Mononuclear cell (primary cell): ENCODE measurements at regions not wholly inside any gene's neighbourhood (a gene's known extent, or its start where the extent isn't known, plus 50 kb on each side); places are given as distances from the start of the nearest gene placed in this dataset.
"Not testable (repeated sequence)": the region's sequence is repeated elsewhere in the genome, so short reads cannot be mapped to it uniquely, and the experiment has no call there.

ENCODE experiments used
- H3K27me3 ChIP-seq: 2 replicates; pipeline ENCODE4 v1.6.0; 2011; ENCODE audit warnings: low read length, control low read depth; ENCODE audit not compliant: insufficient read depth
- H3K4me1 ChIP-seq: 2 replicates; pipeline ENCODE4 v1.5.1; 2011; ENCODE audit warnings: mild to moderate bottlenecking, low read length, control low read depth; ENCODE audit not compliant: insufficient read depth
- H3K4me3 ChIP-seq: 2 replicates; pipeline ENCODE4 v1.5.1; 2011; ENCODE audit warnings: mild to moderate bottlenecking, low read length, moderate library complexity
- H3K9me3 ChIP-seq: 2 replicates; pipeline ENCODE4 v1.5.1; 2011; ENCODE audit warnings: low read depth, mild to moderate bottlenecking, control low read depth, low read length

DNA sequence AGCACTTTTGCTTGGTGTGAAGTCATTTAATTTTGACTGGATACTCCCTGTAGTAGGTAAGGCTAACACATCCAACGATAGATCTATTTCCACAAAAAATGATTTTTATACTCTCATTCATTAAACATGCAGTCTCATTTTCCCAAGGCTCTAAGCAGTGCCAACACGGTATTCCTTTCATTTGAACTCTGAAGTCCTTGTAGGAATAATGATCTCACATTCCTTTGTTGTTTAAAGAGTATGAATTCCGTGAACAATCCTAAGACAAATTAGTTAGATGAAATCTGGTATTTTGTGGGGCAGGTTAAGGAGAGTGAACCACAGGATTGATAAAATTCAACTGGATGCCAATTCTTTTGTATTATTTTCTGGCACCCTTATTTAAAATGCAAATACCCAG, 66.6 kb downstream of the LACC1 start:
- Histone ChIP-seq H3K4me3 (no peak overlapping the region), H3K27me3 (peaks cover 22% of the 10 kb centered on the region), H3K4me1 (no peaks in the 10 kb centered on the region), H3K9me3 (peaks cover 6% of the 10 kb centered on the region)

DNA sequence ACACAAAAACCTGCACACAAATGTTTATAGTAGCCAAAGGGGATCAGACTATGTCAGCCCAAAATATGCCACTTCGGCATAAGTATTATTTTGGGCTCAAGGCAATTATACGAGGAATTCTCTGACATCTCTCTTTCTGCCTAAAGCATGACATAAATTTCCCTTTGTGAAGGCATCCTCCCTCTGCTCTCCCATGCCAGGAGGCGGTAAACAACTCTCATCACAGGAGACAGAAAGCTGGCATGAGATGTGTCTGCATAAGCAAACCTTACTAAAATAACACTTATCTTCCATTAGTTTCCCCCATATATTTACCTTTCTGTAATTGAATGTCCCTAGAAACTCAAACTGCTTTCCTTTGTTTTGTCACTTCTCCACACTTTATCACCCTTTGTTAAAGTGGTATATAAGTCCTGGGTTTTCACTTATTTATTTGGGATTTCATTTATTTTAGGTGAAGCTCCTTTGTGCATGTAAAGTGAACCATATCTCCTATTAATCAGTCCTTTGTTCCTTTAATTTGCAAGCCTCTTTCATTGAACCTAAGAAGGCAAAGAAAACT, 68.3 kb downstream of the LACC1 start:
- Histone ChIP-seq H3K4me1 (no peaks in the 10 kb centered on the region), H3K9me3 (peaks cover 6% of the 10 kb centered on the region), H3K27me3 (peaks cover 16% of the 10 kb centered on the region), H3K4me3 (no peak overlapping the region)

DNA sequence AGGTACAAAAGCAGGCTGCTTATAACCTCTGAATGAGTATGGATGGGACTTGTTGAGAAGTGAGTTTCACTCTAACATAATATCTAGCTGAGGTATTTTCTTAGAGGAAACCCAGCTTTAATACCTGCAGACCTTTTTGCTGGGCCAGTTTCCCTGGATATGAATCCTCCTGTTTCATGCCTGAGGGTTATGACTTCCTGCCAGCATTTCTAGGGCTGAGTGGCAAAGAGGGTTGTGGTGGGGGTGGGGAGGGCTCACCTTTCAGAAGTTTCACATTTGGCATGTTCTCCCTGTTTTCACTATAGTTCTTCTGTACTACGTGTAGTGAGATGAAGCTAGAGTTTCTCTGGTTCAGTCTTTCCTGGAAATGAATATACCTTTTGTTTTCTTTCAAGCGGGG, 73.7 kb downstream of the LACC1 start:
- no peaks in the 10 kb centered on the region for H3K9me3 ChIP-seq
- H3K4me1 ChIP-seq = no peaks in the 10 kb centered on the region
- H3K27me3 ChIP-seq = peaks cover 20% of the 10 kb centered on the region
- H3K4me3 ChIP-seq = no peak overlapping the region

DNA sequence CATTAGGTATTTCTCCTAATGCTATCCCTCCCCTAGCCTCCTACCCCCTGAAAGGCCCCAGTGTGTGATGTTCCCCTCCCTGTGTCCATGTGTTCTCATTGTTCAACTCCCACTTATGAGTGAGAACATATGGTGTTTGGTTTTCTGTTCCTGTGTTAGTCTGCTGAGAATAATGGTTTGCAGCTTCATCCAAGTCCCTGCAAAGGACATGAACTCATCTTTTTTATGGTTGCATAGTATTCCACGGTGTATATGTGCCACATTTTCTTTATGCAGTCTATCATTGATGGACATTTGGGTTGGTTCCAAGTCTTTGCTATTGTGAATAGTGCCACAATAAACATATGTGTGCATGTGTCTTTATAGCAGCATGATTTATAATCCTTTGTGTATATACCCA, 77.3 kb downstream of the LACC1 start:
- H3K4me1 ChIP-seq = not testable (repeated sequence)

DNA sequence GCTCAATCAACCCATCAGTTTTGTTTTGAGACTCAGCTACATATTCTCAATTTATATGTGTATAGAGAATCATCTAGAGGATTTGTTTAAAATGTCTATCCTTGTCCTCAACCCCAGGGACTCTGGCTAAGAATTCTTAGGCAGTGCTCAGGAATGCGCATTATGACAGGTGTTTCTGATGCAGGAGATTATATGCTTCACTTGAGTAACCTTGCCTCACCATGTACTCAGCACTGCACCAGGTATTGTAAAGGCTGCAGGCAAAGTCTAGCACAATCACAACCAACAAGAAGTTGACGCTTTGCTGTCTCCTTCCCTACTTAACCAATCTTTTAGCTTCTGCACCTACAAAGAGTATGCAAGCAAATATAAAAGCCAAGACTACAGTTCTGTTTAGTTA, 79.6 kb downstream of the LACC1 start:
- Histone ChIP-seq H3K4me1 (no peaks in the 10 kb centered on the region), H3K4me3 (no peak overlapping the region), H3K27me3 (peaks cover 6% of the 10 kb centered on the region), H3K9me3 (no peaks in the 10 kb centered on the region)

More for the DNA sequence above, 77.3 kb downstream of the LACC1 start:
- H3K27me3 ChIP-seq = peaks cover 15% of the 10 kb centered on the region
- not testable (repeated sequence) for H3K4me3 ChIP-seq, H3K9me3 ChIP-seq

DNA sequence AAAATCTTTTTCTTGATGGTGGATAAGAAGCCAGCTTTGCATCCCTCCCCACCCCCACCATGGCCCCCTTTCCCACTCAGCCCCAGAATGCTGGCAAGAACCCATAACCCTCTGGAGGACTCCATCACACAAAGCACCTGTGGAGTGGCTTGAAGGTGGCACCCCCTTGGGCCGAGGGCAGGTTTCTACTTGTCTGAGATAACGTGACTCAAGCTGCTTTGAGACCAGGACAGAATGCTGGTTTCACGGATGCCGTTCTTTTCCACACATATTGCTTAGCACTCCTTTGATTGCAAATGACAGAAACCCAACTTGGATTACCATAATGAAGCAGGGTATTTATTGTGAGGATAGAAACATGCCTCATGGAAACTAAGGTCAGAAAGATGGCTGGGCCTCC, 82.2 kb downstream of the LACC1 start:
- H3K4me1 ChIP-seq = no peaks in the 10 kb centered on the region
- no peaks in the 10 kb centered on the region for H3K9me3 ChIP-seq
- H3K27me3 ChIP-seq = peaks cover 6% of the 10 kb centered on the region
- no peak overlapping the region for H3K4me3 ChIP-seq

DNA sequence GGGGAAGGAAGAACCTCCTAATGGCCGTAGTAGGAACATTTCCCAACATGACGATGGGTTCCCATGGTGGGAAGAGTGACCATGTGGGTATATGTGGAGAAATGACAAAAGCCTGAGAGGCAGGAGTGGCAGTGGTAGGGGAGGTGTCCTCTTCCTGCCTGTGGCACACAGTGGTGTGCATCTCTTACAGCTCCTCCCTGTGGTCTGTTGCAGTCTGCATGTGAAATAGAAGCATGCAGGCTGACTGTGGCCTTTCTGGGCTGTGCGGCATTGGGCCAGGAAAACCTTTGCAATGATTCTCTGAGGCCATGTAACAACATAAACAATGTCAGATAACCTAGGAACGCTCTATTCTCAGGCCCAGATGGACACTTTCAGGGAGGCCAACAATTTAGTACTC, 84.0 kb downstream of the LACC1 start:
- Histone ChIP-seq H3K9me3 (no peaks in the 10 kb centered on the region), H3K27me3 (peaks cover under 1% of the 10 kb centered on the region), H3K4me3 (no peak overlapping the region), H3K4me1 (no peaks in the 10 kb centered on the region)

DNA sequence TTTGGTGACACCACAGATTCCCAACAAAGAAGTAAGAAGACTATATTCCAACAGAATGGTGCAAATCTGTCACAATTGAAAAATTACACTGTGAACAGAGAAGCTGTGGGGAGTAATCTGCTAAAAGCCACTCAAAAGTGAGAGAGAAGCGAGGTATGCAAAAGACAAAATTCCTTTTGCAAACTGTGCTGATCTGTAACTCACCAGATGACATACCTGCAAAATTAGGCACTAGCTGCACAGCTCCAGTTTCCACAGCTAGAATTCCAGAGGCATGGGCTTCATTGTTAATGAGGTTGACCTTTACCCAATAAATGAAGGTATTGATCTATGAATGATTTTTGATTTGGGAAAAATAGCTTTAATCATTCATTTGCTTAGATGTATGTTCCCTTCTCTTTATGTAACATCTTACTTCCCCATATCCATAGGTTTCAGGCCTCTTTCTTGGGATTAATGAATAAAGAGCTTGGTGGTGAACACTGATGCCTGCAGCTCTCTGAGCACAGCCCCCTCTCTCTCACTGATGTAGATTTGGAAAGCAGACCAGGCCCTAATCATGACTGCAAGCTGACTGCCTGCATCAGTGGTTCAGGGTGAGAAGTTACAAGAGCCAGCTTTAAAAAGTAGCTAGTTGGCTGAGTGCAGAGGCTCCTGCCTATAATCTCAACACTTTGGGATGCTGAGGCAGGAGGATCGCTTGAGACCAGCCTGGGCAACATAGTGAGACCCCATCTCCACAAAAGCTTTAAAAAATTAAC, 85.2 kb downstream of the LACC1 start:
- Histone ChIP-seq H3K4me1 (no peaks in the 10 kb centered on the region), H3K27me3 (no peaks in the 10 kb centered on the region), H3K4me3 (no peak overlapping the region), H3K9me3 (no peaks in the 10 kb centered on the region)

DNA sequence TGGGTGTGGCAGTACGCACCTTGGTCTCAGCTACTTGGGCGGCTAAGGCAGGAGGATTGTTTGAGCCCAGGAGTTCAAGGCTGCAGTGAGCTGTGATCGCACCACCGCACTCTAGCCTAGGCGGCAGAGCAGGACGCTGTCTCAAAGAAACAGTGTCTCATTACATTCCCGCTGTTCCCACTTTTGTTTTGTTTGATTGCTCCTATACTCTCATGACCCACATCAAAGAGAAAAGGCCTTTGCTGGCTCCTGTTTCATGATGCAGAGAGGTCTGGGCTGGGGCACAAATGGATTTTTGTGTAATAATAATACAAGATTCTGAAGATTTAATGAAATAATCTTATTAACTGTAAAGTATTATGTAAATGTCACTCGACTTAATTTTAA, 85.7 kb downstream of the LACC1 start:
- Histone ChIP-seq H3K9me3 (no peaks in the 10 kb centered on the region), H3K4me3 (no peak overlapping the region)

DNA sequence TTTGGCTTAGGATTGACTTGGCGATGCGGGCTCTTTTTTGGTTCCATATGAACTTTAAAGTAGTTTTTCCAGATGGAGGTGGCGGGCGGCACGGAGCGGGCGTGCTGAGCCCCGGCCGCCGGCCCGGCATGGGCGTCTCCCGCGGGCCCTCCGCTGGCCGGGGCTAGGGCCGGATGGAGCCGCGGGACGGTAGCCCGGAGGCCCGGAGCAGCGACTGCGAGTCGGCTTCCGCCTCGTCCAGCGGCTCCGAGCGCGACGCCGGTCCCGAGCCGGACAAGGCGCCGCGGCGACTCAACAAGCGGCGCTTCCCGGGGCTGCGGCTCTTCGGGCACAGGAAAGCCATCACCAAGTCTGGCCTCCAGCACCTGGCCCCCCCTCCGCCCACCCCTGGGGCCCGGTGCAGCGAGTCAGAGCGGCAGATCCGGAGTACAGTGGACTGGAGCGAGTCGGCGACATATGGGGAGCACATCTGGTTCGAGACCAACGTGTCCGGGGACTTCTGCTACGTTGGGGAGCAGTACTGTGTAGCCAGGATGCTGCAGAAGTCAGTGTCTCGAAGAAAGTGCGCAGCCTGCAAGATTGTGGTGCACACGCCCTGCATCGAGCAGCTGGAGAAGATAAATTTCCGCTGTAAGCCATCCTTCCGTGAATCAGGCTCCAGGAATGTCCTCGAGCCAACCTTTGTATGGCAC, 88.7 kb downstream of the LACC1 start:
- H3K9me3 ChIP-seq, H3K27me3 ChIP-seq, H3K4me3 ChIP-seq, H3K4me1 ChIP-seq: not testable (repeated sequence)

More for the DNA sequence above, 85.7 kb downstream of the LACC1 start:
- Histone ChIP-seq H3K27me3 (no peaks in the 10 kb centered on the region), H3K4me1 (no peaks in the 10 kb centered on the region)

DNA sequence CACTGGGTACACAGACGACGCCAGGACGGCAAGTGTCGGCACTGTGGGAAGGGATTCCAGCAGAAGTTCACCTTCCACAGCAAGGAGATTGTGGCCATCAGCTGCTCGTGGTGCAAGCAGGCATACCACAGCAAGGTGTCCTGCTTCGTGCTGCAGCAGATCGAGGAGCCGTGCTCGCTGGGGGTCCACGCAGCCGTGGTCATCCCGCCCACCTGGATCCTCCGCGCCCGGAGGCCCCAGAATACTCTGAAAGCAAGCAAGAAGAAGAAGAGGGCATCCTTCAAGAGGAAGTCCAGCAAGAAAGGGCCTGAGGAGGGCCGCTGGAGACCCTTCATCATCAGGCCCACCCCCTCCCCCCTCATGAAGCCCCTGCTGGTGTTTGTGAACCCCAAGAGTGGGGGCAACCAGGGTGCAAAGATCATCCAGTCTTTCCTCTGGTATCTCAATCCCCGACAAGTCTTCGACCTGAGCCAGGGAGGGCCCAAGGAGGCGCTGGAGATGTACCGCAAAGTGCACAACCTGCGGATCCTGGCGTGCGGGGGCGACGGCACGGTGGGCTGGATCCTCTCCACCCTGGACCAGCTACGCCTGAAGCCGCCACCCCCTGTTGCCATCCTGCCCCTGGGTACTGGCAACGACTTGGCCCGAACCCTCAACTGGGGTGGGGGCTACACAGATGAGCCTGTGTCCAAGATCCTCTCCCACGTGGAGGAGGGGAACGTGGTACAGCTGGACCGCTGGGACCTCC, 89.4 kb downstream of the LACC1 start:
- H3K4me1 ChIP-seq, H3K4me3 ChIP-seq, H3K27me3 ChIP-seq, H3K9me3 ChIP-seq: not testable (repeated sequence)

DNA sequence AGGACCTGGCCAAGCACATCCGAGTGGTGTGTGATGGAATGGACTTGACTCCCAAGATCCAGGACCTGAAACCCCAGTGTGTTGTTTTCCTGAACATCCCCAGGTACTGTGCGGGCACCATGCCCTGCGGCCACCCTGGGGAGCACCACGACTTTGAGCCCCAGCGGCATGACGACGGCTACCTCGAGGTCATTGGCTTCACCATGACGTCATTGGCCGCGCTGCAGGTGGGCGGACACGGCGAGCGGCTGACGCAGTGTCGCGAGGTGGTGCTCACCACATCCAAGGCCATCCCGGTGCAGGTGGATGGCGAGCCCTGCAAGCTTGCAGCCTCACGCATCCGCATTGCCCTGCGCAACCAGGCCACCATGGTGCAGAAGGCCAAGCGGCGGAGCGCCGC, 90.2 kb downstream of the LACC1 start:
- not testable (repeated sequence) for H3K9me3 ChIP-seq, H3K27me3 ChIP-seq, H3K4me3 ChIP-seq, H3K4me1 ChIP-seq

DNA sequence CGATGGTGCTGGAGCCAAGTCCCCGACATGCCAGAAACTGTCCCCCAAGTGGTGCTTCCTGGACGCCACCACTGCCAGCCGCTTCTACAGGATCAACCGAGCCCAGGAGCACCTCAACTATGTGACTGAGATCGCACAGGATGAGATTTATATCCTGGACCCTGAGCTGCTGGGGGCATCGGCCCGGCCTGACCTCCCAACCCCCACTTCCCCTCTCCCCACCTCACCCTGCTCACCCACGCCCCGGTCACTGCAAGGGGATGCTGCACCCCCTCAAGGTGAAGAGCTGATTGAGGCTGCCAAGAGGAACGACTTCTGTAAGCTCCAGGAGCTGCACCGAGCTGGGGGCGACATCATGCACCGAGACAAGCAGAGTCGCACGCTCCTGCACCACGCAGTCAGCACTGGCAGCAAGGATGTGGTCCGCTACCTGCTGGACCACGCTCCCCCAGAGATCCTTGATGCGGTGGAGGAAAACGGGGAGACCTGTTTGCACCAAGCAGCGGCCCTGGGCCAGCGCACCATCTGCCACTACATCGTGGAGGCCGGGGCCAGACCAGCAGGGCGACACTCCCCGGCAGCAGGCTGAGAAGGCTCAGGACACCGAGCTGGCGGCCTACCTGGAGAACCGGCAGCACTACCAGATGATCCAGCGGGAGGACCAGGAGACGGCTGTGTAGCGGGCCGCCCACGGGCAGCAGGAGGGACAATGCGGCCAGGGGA, 91.0 kb downstream of the LACC1 start:
- H3K4me3 ChIP-seq, H3K27me3 ChIP-seq, H3K9me3 ChIP-seq, H3K4me1 ChIP-seq: not testable (repeated sequence)

DNA sequence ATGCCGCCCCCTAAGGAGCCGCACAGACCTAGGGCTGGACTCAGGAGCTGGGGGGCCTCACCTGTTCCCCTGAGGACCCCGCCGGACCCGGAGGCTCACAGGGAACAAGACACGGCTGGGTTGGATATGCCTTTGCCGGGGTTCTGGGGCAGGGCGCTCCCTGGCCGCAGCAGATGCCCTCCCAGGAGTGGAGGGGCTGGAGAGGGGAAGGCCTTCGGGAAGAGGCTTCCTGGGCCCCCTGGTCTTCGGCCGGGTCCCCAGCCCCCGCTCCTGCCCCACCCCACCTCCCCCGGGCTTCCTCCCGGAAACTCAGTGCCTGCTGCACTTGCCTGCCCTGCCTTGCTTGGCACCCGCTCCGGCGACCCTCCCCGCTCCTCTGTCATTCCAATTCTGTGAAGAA, 91.6 kb downstream of the LACC1 start:
- H3K4me1 ChIP-seq, H3K4me3 ChIP-seq, H3K9me3 ChIP-seq, H3K27me3 ChIP-seq: not testable (repeated sequence)

DNA sequence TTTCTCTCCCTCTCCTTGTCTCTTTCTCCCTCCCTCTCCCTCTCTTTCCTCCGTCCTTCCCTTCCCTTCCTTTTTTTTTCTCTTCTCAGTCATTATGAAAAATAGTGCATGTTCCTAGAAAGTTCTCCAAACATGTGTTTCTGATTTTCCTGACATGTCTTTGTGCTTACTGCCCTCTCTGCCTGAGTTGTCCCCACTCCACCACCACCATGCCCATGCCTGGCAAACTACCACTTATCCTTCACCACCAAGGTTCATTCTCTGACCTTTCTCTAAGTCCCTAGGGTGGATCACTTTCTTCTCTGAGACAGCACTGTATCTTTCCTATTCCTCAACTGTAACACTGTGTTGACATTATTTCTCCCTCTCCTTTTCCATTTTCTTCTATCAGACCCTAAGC, 98.2 kb downstream of the LACC1 start:
- no peaks in the 10 kb centered on the region for H3K4me1 ChIP-seq

More for the DNA sequence above, 98.2 kb downstream of the LACC1 start:
- Histone ChIP-seq H3K4me3 (no peak overlapping the region), H3K9me3 (no peaks in the 10 kb centered on the region), H3K27me3 (no peaks in the 10 kb centered on the region)
